ENCODE measurements at regions not wholly inside any gene's neighbourhood (a gene's known extent, or its start where the extent isn't known, plus 50 kb on each side); places are given as distances from the start of the nearest gene placed in this dataset.

DNA sequence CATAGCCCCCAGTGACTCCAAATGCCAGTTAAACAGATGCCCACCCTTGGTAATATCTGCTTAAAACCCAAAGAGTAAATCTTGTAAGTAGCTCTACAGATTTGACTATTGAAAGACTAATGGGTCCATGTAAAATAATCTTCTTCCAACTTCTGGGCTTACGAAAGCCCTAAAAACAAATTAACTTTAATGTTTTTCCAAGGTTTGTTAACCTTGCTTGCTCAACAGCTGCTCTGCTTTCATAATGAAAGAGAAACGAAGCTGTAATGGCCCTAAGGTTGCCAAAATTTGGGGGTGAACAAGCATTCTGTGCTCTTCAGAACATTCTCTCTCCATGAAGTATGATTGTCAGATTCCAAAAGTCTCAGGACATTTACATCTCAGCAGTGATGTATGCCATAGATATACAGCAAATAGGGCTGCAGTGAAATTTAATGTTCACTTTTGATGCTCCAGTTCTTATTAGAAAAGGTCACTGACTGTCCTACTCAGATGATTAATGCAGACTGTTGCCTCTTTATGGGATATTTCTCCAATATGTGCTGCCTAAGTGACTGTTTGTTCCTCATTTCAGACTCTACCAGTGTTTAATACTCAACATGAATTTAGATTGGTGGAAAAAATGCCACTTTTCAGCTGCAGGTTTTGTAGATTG lies 436.3 kb upstream of the CHST9 start:
- TF ChIP-seq, protein P1, sequence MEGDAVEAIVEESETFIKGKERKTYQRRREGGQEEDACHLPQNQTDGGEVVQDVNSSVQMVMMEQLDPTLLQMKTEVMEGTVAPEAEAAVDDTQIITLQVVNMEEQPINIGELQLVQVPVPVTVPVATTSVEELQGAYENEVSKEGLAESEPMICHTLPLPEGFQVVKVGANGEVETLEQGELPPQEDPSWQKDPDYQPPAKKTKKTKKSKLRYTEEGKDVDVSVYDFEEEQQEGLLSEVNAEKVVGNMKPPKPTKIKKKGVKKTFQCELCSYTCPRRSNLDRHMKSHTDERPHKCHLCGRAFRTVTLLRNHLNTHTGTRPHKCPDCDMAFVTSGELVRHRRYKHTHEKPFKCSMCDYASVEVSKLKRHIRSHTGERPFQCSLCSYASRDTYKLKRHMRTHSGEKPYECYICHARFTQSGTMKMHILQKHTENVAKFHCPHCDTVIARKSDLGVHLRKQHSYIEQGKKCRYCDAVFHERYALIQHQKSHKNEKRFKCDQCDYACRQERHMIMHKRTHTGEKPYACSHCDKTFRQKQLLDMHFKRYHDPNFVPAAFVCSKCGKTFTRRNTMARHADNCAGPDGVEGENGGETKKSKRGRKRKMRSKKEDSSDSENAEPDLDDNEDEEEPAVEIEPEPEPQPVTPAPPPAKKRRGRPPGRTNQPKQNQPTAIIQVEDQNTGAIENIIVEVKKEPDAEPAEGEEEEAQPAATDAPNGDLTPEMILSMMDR (IDR thresholded peaks at IDR 0.05): no peak
- TF ChIP-seq POLR2A (IDR thresholded peaks at IDR 0.05) (no peak), POLR2AphosphoS5 (IDR thresholded peaks at IDR 0.05) (no peak)
